Lower lobe of right lung (tissue), 2 donors: ENCODE measurements at regions not wholly inside any gene's neighbourhood (a gene's known extent, or its start where the extent isn't known, plus 50 kb on each side); places are given as distances from the start of the nearest gene placed in this dataset.

Experiments
- ATAC-seq, 2 donors: fragments of 200-7000 bp; cut with Tn5 transposase; one replicate each; pipeline ENCODE4 v1.9.1; 2020 to 2022; ENCODE audit warnings: mild to moderate bottlenecking in 2 of 2, moderate library complexity in 2 of 2
- DNase-seq: peaks from one replicate; pipeline ENCODE4 v3.0.0-alpha.2; 2020
- H3K27ac ChIP-seq: fragments of 200-600 bp; one replicate; pipeline ENCODE4 v1.8.0; 2022
- H3K27me3 ChIP-seq: fragments of 200-600 bp; one replicate; pipeline ENCODE4 v1.8.0; 2022; ENCODE audit warnings: low read depth
- H3K36me3 ChIP-seq: fragments of 200-600 bp; one replicate; pipeline ENCODE4 v1.8.0; 2022; ENCODE audit warnings: mild to moderate bottlenecking
- H3K4me1 ChIP-seq: fragments of 200-600 bp; one replicate; pipeline ENCODE4 v1.8.0; 2022
- H3K4me3 ChIP-seq: fragments of 200-600 bp; one replicate; pipeline ENCODE4 v1.8.0; 2022; ENCODE audit warnings: mild to moderate bottlenecking
- H3K9me3 ChIP-seq: fragments of 200-600 bp; one replicate; pipeline ENCODE4 v1.8.0; 2022
- CTCF ChIP-seq: fragments of 200-600 bp; IDR thresholded peaks from one replicate; pipeline ENCODE4 v1.8.0; 2022; ENCODE audit warnings: antibody characterized with exemption, mild to moderate bottlenecking
- intact Hi-C: fragments of 100-400 bp; cut with DNase I; formaldehyde crosslinking; loops from one replicate; pipeline ENCODE4 v1.11.0; 2022
- donor health status: DM: no; HTN: yes; CAD: no; lungs with severe emphysema.

- intact Hi-C loops = no loop called here
- no peaks in the 10 kb centered on the region for H3K36me3 ChIP-seq
- no peak overlapping the region for H3K4me3 ChIP-seq
- H3K27me3 ChIP-seq = no peaks in the 10 kb centered on the region
- H3K27ac ChIP-seq = no peak overlapping the region
- no peak for DNase-seq
- no peak for TF ChIP-seq CTCF
- ATAC-seq = no peak
- H3K9me3 ChIP-seq = no peaks in the 10 kb centered on the region
- no peaks in the 10 kb centered on the region for H3K4me1 ChIP-seq
Measured at GRCh38 chr7:46032942-46033341, 111.9 kb upstream of the IGFBP3 start.

DNA sequence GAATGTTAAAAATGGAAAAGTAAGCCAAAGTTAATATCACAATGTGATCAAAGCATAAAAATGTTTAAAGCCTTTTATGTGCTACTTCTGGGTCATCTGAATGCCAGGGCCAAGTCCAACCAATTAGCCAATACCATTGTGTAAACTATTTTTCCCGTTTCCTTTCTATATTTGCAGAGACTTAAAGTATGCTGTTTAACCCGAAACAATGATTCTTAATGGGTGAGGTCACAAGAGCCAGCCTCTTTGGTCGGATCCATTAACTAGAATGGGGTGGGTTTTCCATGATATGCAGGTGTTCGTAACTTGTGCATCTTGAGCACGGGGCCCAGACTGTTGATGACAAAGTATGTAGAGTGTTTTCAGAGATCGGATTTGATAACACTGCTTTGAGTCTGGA, 111.3 kb upstream of the IGFBP3 start:
- Histone ChIP-seq H3K27ac (no peak overlapping the region), H3K36me3 (no peaks in the 10 kb centered on the region), H3K9me3 (no peaks in the 10 kb centered on the region), H3K4me3 (no peak overlapping the region), H3K27me3 (no peaks in the 10 kb centered on the region), H3K4me1 (no peaks in the 10 kb centered on the region)
- intact Hi-C loops = no loop called here
- DNase-seq (no peak), ATAC-seq (no peak)
- TF ChIP-seq CTCF = no peak

DNA sequence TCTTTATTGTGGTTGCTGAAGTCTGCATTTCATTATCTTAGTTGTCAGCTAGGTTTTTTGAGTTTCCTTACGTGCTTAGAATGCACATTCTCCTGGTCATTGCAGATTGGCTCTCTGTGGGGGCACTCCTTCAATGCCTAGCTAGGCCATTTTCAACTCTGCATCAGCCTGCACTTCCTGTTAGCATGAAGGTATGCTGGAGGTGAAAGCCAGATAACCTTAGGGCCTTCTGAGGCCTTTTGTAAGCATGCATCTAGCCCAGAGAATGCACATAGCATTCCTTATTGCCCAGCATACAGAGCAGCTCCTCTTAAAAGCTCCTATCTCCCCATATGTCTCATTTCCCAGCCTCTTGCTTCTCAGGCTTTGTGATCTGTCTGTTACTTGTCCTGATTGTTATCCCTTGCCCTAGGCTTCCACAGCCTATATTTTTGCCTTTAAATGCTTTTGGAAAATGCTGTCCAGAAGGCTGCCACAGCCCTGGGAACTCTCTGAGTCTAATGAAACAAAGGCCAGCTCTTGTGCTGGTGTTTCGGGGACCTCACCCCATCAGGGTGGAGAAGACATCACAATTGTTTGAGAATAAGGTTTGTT, 108.1 kb upstream of the IGFBP3 start:
- no peaks in the 10 kb centered on the region for H3K36me3 ChIP-seq
- TF ChIP-seq CTCF = no peak
- intact Hi-C loops = no loop called here
- H3K4me3 ChIP-seq = no peak overlapping the region
- no peak for ATAC-seq
- H3K27me3 ChIP-seq = no peaks in the 10 kb centered on the region
- no peaks in the 10 kb centered on the region for H3K9me3 ChIP-seq
- H3K27ac ChIP-seq = no peak overlapping the region
- DNase-seq = no peak
- H3K4me1 ChIP-seq = no peaks in the 10 kb centered on the region

GRCh38 chr7:46028246-46028645, 107.2 kb upstream of the IGFBP3 start:
- Histone ChIP-seq H3K27ac (no peak overlapping the region), H3K4me1 (no peaks in the 10 kb centered on the region), H3K9me3 (no peaks in the 10 kb centered on the region), H3K4me3 (no peak overlapping the region), H3K27me3 (no peaks in the 10 kb centered on the region), H3K36me3 (no peaks in the 10 kb centered on the region)
- no peak for TF ChIP-seq CTCF
- DNase-seq (no peak), ATAC-seq (no peak)
- intact Hi-C loops = no loop called here

DNA sequence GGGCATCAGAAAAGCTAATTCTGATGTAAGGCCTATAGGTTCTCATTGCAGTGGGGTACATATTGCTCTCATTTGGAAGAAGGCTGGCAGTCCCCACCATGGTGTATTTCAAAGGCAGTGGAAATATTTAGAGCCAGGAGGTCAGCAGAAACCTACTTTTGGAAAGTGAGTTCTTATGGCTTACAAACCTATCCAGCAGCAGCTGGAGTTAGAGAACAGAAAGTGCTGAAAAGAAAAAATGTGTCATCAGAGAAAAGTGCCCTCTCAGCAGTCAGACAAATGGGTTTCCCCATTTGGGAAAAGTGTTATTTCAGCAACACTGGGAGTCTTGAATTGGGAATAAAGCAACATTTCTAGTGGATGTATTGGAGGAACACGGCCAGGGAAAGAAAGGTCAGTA, 105.7 kb upstream of the IGFBP3 start:
- Histone ChIP-seq H3K36me3 (no peaks in the 10 kb centered on the region), H3K4me3 (no peak overlapping the region), H3K4me1 (no peaks in the 10 kb centered on the region), H3K27me3 (no peaks in the 10 kb centered on the region), H3K27ac (no peak overlapping the region), H3K9me3 (no peaks in the 10 kb centered on the region)
- ATAC-seq (no peak), DNase-seq (no peak)
- TF ChIP-seq CTCF = no peak
- intact Hi-C loops = no loop called here
